HFF-Myc (cell line): ENCODE measurements at regions not wholly inside any gene's neighbourhood (a gene's known extent, or its start where the extent isn't known, plus 50 kb on each side); places are given as distances from the start of the nearest gene placed in this dataset.
A peak's percentile ranks its signal among the peaks of the same experiment; 100 is the strongest.

Experiments
- DNase-seq: peaks from one replicate; pipeline ENCODE4 v3.0.0-alpha.2; 2011; ENCODE audit warnings: low read depth; ENCODE audit errors: extremely low read depth
- H3K4me3 ChIP-seq: replicated peaks from 2 replicates; pipeline ENCODE4 v1.5.1; 2011; ENCODE audit warnings: low read depth, mild to moderate bottlenecking, control low read depth, low read length
- TF ChIP-seq, protein P1 (sequence below): IDR thresholded peaks from 2 replicates; pipeline ENCODE4 v1.5.1; 2012; ENCODE audit warnings: mild to moderate bottlenecking, low read depth, low read length, control low read depth; ENCODE audit errors: missing control alignments

DNA sequence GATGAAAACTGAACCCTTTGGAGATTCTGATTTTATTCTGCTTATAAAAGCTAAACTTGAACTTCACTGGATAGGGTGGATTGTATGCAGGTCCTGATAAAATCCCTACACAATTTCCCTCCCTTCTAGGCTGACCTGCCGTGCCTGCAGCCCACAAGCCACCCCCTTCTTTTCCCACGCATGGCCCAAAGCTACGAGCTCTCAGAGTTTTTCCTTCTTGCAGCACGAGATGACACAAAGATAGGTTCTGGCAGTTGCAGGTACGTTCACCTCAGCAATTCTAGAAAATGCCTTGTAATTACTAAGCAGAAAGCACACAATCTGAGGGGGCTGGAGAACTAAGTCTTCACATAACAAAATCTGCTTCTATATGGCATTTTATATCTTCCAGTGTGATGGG, 110.6 kb upstream of the ATP8B1 start:
- H3K4me3 ChIP-seq: no peak overlapping the region
- no peak for DNase-seq
- TF ChIP-seq, protein P1, sequence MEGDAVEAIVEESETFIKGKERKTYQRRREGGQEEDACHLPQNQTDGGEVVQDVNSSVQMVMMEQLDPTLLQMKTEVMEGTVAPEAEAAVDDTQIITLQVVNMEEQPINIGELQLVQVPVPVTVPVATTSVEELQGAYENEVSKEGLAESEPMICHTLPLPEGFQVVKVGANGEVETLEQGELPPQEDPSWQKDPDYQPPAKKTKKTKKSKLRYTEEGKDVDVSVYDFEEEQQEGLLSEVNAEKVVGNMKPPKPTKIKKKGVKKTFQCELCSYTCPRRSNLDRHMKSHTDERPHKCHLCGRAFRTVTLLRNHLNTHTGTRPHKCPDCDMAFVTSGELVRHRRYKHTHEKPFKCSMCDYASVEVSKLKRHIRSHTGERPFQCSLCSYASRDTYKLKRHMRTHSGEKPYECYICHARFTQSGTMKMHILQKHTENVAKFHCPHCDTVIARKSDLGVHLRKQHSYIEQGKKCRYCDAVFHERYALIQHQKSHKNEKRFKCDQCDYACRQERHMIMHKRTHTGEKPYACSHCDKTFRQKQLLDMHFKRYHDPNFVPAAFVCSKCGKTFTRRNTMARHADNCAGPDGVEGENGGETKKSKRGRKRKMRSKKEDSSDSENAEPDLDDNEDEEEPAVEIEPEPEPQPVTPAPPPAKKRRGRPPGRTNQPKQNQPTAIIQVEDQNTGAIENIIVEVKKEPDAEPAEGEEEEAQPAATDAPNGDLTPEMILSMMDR: no peak

DNA sequence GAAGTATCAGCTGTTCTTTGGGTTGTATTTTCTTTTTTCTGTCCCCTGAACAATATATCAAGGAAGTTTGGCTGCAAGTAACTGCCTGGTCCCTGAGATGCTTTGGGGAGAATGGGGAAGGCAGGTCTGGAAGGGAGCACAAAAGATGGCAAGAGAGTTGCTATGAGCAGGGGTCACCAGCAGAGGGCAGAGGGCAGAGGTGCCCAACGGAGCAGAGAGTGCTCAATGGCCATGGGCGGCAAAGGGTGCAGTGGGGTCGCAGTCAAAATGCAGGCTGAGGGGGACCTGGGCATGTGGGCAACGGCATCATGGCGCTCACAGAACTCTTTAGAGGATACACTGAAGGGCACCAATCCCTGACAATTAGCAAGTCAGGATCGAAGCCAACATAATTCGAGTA, 107.7 kb upstream of the ATP8B1 start:
- no peak for DNase-seq
- no peak overlapping the region for H3K4me3 ChIP-seq
- TF ChIP-seq, protein P1: peak; percentile 64

DNA sequence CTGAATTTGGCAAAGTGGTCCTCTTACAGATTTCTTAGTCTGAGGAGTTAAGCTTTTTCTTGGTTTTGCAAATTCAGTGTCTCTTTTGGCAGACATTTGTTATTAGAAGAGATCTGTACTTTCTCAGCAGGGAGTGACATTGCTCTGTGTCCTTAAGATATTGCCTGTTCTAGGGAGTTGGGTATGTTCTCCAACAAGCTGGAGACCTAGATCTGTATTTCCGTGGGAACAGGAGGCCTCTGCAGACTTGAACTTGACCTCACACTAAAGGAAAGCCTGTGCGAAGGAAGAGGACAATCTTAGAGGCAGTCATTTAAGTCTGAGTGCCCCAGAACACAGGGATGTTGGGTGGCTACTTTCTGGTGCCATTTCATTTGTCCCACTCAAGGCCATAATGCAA, 107.0 kb upstream of the ATP8B1 start:
- H3K4me3 ChIP-seq: no peak overlapping the region
- no peak for DNase-seq
- TF ChIP-seq, protein P1: no peak

DNA sequence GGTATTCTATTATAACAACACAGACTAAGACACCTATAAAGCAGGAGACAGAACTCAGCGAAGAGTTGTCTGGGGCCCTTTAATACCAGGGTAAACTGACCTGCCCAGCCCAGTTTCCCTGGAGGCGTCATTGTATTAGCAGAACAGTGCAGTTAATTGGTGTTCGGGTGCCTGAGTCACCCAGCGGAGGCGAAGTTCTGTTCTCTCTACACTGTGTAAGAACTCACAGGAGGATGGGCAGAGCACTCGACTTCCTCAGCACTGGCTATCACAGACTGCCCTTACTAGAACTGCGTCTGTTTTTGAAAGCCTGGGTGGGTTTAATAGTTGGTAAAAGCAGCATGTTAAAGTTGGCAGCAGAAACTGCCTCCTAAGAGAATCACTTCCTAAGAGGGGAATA, 106.5 kb upstream of the ATP8B1 start:
- TF ChIP-seq, protein P1: no peak
- no peak for DNase-seq
- no peak overlapping the region for H3K4me3 ChIP-seq

DNA sequence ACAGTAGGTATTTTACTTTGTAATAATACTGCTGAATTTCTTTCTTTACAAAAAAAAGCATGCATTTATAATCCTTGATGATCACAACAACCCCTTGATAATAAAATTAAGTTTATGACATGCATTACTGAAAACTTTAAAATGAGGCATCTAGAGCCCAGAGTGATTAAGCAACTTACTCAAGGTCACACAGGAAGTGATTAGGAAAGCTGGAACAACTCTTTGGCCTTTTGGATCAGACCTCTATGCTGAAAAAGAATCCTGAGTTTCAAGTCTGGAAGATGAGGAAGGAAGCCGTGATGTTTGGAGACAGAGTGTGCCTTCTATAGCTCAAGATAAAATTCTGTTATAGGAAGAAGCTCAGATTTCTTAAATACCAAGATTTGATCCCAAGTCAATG, 105.0 kb upstream of the ATP8B1 start:
- TF ChIP-seq, protein P1: no peak
- no peak overlapping the region for H3K4me3 ChIP-seq
- DNase-seq: no peak

DNA sequence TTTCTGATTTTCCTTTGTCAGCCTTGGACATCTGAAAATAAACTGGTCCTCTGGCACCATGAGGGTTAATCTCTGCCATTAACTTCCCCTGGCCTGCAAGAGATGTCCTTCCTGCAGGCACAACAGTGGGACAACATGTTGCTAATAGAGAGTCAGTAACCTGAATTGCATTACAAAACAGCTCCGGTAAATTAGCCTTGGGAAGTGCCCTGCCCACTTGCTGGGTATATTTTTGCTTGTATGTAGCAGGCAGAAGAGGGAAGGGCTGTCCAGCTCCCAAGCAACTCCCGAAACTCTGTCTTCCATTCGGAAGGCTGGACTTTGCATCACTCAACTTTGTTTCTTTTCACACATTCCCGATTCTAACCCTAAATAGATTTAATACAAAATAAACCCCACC, 104.4 kb upstream of the ATP8B1 start:
- H3K4me3 ChIP-seq: no peak overlapping the region
- TF ChIP-seq, protein P1: no peak
- DNase-seq: no peak

DNA sequence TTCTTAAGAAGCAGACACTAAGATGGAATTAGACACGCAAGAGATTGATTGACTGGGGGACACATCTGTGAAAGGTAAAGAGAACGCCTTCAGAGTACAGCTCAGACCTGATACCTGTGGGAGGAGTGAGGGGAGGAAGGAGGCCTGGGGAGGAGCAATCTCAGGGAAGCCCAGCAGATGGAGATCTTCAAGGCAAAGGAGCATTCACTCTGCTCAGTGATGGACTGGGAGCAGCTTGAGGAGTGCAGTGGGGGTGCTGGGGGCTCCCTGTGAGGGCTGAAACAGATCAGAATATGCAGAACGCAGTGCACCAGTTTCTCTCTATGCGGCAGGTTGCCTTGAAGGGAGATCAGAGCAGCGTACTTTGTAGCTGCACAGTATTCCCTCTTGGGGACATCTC, 103.7 kb upstream of the ATP8B1 start:
- DNase-seq: no peak
- no peak overlapping the region for H3K4me3 ChIP-seq
- TF ChIP-seq, protein P1: no peak
